ENCODE measurements at regions not wholly inside any gene's neighbourhood (a gene's known extent, or its start where the extent isn't known, plus 50 kb on each side); places are given as distances from the start of the nearest gene placed in this dataset.

DNA sequence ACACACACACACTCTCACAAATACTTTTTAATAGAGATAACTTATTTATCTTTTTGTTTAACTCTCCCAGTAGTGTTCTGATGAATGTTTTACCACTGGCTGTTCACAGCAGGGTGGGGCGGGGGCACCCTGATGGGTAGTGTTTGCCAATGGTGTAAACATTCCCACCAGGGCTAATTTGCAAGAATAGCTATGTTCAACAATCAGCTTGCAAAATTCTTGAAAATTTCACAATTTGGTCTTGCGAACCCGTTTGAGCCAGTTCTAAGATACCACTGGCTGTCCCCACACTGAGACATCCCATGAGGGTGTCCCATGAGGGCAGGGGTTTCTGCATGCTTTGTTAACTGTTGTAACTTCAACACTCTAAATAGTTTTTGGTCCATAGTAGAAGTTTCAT, 348.5 kb downstream of the CXCL12 start:
- TF ChIP-seq CTCF (IDR thresholded peaks at IDR 0.05) = no peak
- no peak for TF ChIP-seq POLR2A (IDR thresholded peaks at IDR 0.05)
